B cell (primary cell): ENCODE measurements at regions not wholly inside any gene's neighbourhood (a gene's known extent, or its start where the extent isn't known, plus 50 kb on each side); places are given as distances from the start of the nearest gene placed in this dataset.

Experiments used
- ATAC-seq: fragments of 200-7000 bp; cut with Tn5 transposase; one replicate; pipeline ENCODE4 v1.10.0; 2021; ENCODE audit warnings: low read depth, mild to moderate bottlenecking, moderate number of reproducible peaks, moderate library complexity
- CTCF ChIA-PET: fragments of 350-600 bp; sonication (Branson Sonifier 250); formaldehyde crosslinking; loops from one replicate; lab custom pipeline; 2021; ENCODE audit warnings: antibody characterized with exemption, inconsistent platforms; lab: Charles Lee
- POLR2A ChIA-PET: fragments of 350-600 bp; sonication (Branson Sonifier 250); formaldehyde crosslinking; loops from one replicate; lab custom pipeline; 2021; ENCODE audit warnings: antibody characterized with exemption; lab: Charles Lee
- DNase-seq: peaks from one replicate; pipeline ENCODE4 v3.0.0; 2013
- H2AFZ ChIP-seq: 2 replicates; pipeline ENCODE4 v1.6.1; 2012; ENCODE audit warnings: mild to moderate bottlenecking, low read depth, low read length; ENCODE audit not compliant: insufficient read depth, poor library complexity, severe bottlenecking
- H3K27ac ChIP-seq, 2 donors: 1 replicate in 1 of 2; 2 replicates in 1 of 2; pipeline ENCODE4 v1.5.1; 2012 to 2013; ENCODE audit warnings: low read length in 2 of 2, mild to moderate bottlenecking in 2 of 2, moderate library complexity in 1 of 2
- H3K27me3 ChIP-seq, 4 experiments: fragments of 200-600 bp in 1 of 4; sonication (generic) in 1 of 4; replicated peaks in 1 of 4; 1 replicate in 2 of 4; 2 replicates in 2 of 4; pipeline versions ENCODE4 v1.6.1 to v1.7.0; 2013 to 2016; ENCODE audit warnings: low read length in 3 of 4, mild to moderate bottlenecking in 2 of 4, mixed read lengths in 1 of 4, moderate library complexity in 1 of 4; ENCODE audit not compliant: insufficient read depth in 4 of 4, control insufficient read depth in 3 of 4; ENCODE audit errors: control extremely low read depth in 1 of 4
- H3K36me3 ChIP-seq, 2 experiments: replicated peaks in 1 of 2; 1 replicate in 1 of 2; 2 replicates in 1 of 2; pipeline versions ENCODE4 v1.6.1 to v1.7.1; 2013; ENCODE audit warnings: low read length in 1 of 2; ENCODE audit not compliant: insufficient read depth in 2 of 2, control insufficient read depth in 1 of 2; ENCODE audit errors: control extremely low read depth in 1 of 2, extremely low read depth in 1 of 2
- H3K4me1 ChIP-seq, 2 donors: fragments of 200-600 bp in 1 of 2; sonication (generic) in 1 of 2; 1 replicate in 1 of 2; 2 replicates in 1 of 2; pipeline versions ENCODE4 v1.5.1 to v1.6.1; 2013 to 2017; ENCODE audit warnings: low read length in 2 of 2; ENCODE audit not compliant: control insufficient read depth in 2 of 2, insufficient read depth in 2 of 2
- H3K4me2 ChIP-seq: replicated peaks from 2 replicates; pipeline ENCODE3; 2012; ENCODE audit warnings: mild to moderate bottlenecking, low read depth, low read length; ENCODE audit not compliant: poor library complexity, severe bottlenecking
- H3K4me3 ChIP-seq, 5 experiments: fragments of 200-600 bp in 1 of 5; sonication (generic) in 1 of 5; 1 replicate in 3 of 5; 2 replicates in 2 of 5; pipeline versions ENCODE4 v1.5.1 to v1.7.0; 2011 to 2016; ENCODE audit warnings: low read length in 4 of 5, mild to moderate bottlenecking in 4 of 5, low read depth in 2 of 5, control low read depth in 1 of 5, moderate library complexity in 1 of 5; ENCODE audit not compliant: insufficient read depth in 1 of 5; ENCODE audit errors: control extremely low read depth in 1 of 5, extremely low read depth in 1 of 5
- H3K79me2 ChIP-seq: fragments of 200-600 bp; sonication (generic); one replicate; pipeline ENCODE4 v1.6.0; 2016; ENCODE audit warnings: low read length; ENCODE audit not compliant: control insufficient read depth, insufficient read depth
- H3K9ac ChIP-seq: fragments of 200-600 bp; sonication (generic); 2 replicates; pipeline ENCODE4 v1.6.1; 2017; ENCODE audit warnings: mild to moderate bottlenecking, low read length, moderate library complexity
- H3K9me3 ChIP-seq, 3 donors: one replicate each; pipeline versions ENCODE4 v1.6.1 to v1.7.1; 2013; ENCODE audit warnings: low read length in 2 of 3; ENCODE audit not compliant: control insufficient read depth in 2 of 3, insufficient read depth in 1 of 3; ENCODE audit errors: control extremely low read depth in 1 of 3
- H4K20me1 ChIP-seq: 2 replicates; pipeline ENCODE4 v1.6.0; 2012; ENCODE audit warnings: mild to moderate bottlenecking, low read length; ENCODE audit not compliant: insufficient read depth, control insufficient read depth, poor library complexity, severe bottlenecking
- H3K27ac Mint-ChIP-seq: one replicate; pipeline ENCODE4 v1.8.0; 2021; ENCODE audit warnings: mixed read lengths
- H3K27me3 Mint-ChIP-seq: one replicate; pipeline ENCODE4 v1.8.0; 2021; ENCODE audit warnings: mixed read lengths
- H3K4me1 Mint-ChIP-seq: one replicate; pipeline ENCODE4 v1.8.0; 2021; ENCODE audit warnings: mixed read lengths
- H3K4me3 Mint-ChIP-seq: one replicate; pipeline ENCODE4 v1.8.0; 2021; ENCODE audit warnings: mixed read lengths
- H3K9me3 Mint-ChIP-seq: one replicate; pipeline ENCODE4 v1.8.0; 2022; ENCODE audit warnings: mixed read lengths; ENCODE audit not compliant: insufficient read depth
- EZH2 ChIP-seq: IDR thresholded peaks from 2 replicates; pipeline ENCODE4 v1.6.1; 2012; ENCODE audit warnings: borderline replicate concordance, low read depth, mild to moderate bottlenecking, moderate library complexity, low read length; ENCODE audit not compliant: insufficient read depth, poor library complexity, severe bottlenecking
- WGBS: methylation state at CpG from one replicate; pipeline ENCODE4 v1.1.5; 2013; ENCODE audit warnings: missing lambda C conversion rate; ENCODE audit not compliant: insufficient coverage; 5-methylcytosine and 5-hydroxymethylcytosine counted together
- intact Hi-C: fragments of 100-400 bp; cut with micrococcal nuclease; formaldehyde crosslinking; loops from one replicate; pipeline ENCODE4 v1.10.0; 2022
- TF ChIP-seq, protein P1 (sequence below): fragments of 200-600 bp; IDR thresholded peaks from one replicate; pipeline ENCODE4 v1.8.0; 2022; ENCODE audit warnings: antibody characterized with exemption, mild to moderate bottlenecking

GRCh38 chr3:65080432-65080831, 392.6 kb upstream of the ADAMTS9 start:
- POLR2A ChIA-PET, result no interaction called here
- H3K27ac Mint-ChIP-seq, result no peak overlapping the region

GRCh38 chr3:65079560-65079959, 391.8 kb upstream of the ADAMTS9 start:
- 88% methylated on average over 3 of the region's 5 CpGs for WGBS
- H4K20me1 ChIP-seq, result no peaks in the 10 kb centered on the region
- no peaks in the 10 kb centered on the region for H3K36me3 ChIP-seq
- no peak overlapping the region for H2AFZ ChIP-seq
- no peak overlapping the region for H3K4me3 Mint-ChIP-seq
- H3K27me3 Mint-ChIP-seq, result no peaks in the 10 kb centered on the region
- ATAC-seq, result no peak
- H3K4me3 ChIP-seq, result no peak overlapping the region
- H3K79me2 ChIP-seq, result no peaks in the 10 kb centered on the region
- H3K4me1 ChIP-seq, result no peaks in the 10 kb centered on the region
- TF ChIP-seq, protein P1, sequence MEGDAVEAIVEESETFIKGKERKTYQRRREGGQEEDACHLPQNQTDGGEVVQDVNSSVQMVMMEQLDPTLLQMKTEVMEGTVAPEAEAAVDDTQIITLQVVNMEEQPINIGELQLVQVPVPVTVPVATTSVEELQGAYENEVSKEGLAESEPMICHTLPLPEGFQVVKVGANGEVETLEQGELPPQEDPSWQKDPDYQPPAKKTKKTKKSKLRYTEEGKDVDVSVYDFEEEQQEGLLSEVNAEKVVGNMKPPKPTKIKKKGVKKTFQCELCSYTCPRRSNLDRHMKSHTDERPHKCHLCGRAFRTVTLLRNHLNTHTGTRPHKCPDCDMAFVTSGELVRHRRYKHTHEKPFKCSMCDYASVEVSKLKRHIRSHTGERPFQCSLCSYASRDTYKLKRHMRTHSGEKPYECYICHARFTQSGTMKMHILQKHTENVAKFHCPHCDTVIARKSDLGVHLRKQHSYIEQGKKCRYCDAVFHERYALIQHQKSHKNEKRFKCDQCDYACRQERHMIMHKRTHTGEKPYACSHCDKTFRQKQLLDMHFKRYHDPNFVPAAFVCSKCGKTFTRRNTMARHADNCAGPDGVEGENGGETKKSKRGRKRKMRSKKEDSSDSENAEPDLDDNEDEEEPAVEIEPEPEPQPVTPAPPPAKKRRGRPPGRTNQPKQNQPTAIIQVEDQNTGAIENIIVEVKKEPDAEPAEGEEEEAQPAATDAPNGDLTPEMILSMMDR, result no peak
- TF ChIP-seq EZH2, result no peak
- no peaks in the 10 kb centered on the region for H3K27me3 ChIP-seq
- peaks cover 0 to 4% (median 3%) of the 10 kb centered on the region in 3 donors for H3K9me3 ChIP-seq
- DNase-seq, result no peak
- POLR2A ChIA-PET, result no interaction called here
- intact Hi-C loops, result no loop called here
- H3K27ac ChIP-seq, result no peak overlapping the region
- no peak overlapping the region for H3K4me2 ChIP-seq
- CTCF ChIA-PET, result no interaction called here
- no peak overlapping the region for H3K27ac Mint-ChIP-seq
- H3K9ac ChIP-seq, result no peak overlapping the region
- no peaks in the 10 kb centered on the region for H3K4me1 Mint-ChIP-seq
- peaks cover 15% of the 10 kb centered on the region for H3K9me3 Mint-ChIP-seq

More at GRCh38 chr3:65080432-65080831, 392.6 kb upstream of the ADAMTS9 start:
- no peak overlapping the region for H3K4me3 Mint-ChIP-seq
- Histone ChIP-seq H3K27me3 (no peaks in the 10 kb centered on the region), H3K79me2 (no peaks in the 10 kb centered on the region), H4K20me1 (no peaks in the 10 kb centered on the region), H3K4me3 (no peak overlapping the region), H3K27ac (no peak overlapping the region), H3K36me3 (no peaks in the 10 kb centered on the region), H3K4me1 (no peaks in the 10 kb centered on the region), H2AFZ (no peak overlapping the region), H3K9ac (no peak overlapping the region), H3K9me3 (peaks cover 0 to 4% (median 3%) of the 10 kb centered on the region in 3 donors), H3K4me2 (no peak overlapping the region)
- CTCF ChIA-PET, result no interaction called here
- no peaks in the 10 kb centered on the region for H3K4me1 Mint-ChIP-seq
- DNase-seq (no peak), ATAC-seq (no peak)
- 33% methylated on average over 1 of the region's 3 CpGs for WGBS
- H3K27me3 Mint-ChIP-seq, result no peaks in the 10 kb centered on the region
- H3K9me3 Mint-ChIP-seq, result peaks cover 15% of the 10 kb centered on the region
- no peak for TF ChIP-seq EZH2
- TF ChIP-seq, protein P1, result no peak
- intact Hi-C loops, result no loop called here
